ENCODE measurements at regions not wholly inside any gene's neighbourhood (a gene's known extent, or its start where the extent isn't known, plus 50 kb on each side); places are given as distances from the start of the nearest gene placed in this dataset.

DNA sequence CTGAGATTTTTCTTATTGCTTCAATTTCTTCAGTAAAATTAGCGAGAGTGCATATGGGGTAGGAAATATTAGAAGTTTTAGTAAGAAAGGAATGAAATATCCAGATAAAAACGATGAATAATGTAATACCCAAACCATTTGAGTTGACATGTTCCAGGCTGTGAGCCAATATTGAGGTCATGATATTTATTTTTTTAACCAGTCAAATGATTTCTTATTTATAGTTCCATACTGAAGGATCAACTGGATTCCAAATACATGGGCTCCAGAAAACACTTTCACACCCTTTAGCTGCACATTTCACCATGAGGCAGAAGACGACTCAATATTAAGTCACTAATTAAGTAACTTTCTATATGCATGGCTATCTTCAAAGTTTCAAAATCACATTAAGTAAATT, 312.5 kb downstream of the PPP1R3A start:
- no peak for TF ChIP-seq EZH2 (IDR thresholded peaks at IDR 0.05; ENCODE audit: borderline replicate concordance)
- TF ChIP-seq CTCF (IDR thresholded peaks at IDR 0.05; ENCODE audit: poor library complexity): no peak
